HepG2 (cell line): ENCODE measurements at regions not wholly inside any gene's neighbourhood (a gene's known extent, or its start where the extent isn't known, plus 50 kb on each side); places are given as distances from the start of the nearest gene placed in this dataset.
"Not testable (repeated sequence)": the region's sequence is repeated elsewhere in the genome, so short reads cannot be mapped to it uniquely, and the experiment has no call there.

Experiments used
- POLR2A ChIP-seq, 2 experiments: IDR thresholded peaks; 2 replicates each; pipeline ENCODE4 v1.6.1; 2011; ENCODE audit warnings: low read depth in 2 of 2, low read length in 2 of 2, mild to moderate bottlenecking in 1 of 2, moderate library complexity in 1 of 2; ENCODE audit not compliant: insufficient read depth in 1 of 2
- TF ChIP-seq, protein P1 (sequence below): IDR thresholded peaks from 2 replicates; pipeline ENCODE4 v1.6.1; 2012; ENCODE audit warnings: low read length, improper control_type of control experiment

DNA sequence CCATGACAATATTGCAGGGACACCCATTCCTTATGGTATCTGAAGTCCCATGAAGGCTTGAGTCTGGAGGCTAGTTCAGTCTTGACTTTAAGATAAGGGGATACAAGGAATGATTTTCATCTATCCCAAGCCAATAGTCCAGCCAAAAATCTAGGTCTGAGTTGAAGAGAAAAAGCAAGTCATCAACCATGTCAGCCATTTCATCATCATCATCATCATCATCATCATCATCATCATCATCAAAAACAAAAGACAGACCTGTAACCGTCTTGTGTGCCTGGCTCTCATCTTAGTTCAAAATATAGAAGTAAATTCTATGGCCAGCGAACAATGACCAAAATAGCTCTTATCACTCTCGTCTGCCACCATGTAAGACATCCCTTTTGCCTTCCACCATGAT is 59.5 kb upstream of the FAM90A26 start:
- not testable (repeated sequence) for TF ChIP-seq POLR2A (IDR thresholded peaks at IDR 0.05; ENCODE audit: insufficient read depth in 1 of 2, low read depth in 2 of 2, low read length in 2 of 2)
- TF ChIP-seq, protein P1, sequence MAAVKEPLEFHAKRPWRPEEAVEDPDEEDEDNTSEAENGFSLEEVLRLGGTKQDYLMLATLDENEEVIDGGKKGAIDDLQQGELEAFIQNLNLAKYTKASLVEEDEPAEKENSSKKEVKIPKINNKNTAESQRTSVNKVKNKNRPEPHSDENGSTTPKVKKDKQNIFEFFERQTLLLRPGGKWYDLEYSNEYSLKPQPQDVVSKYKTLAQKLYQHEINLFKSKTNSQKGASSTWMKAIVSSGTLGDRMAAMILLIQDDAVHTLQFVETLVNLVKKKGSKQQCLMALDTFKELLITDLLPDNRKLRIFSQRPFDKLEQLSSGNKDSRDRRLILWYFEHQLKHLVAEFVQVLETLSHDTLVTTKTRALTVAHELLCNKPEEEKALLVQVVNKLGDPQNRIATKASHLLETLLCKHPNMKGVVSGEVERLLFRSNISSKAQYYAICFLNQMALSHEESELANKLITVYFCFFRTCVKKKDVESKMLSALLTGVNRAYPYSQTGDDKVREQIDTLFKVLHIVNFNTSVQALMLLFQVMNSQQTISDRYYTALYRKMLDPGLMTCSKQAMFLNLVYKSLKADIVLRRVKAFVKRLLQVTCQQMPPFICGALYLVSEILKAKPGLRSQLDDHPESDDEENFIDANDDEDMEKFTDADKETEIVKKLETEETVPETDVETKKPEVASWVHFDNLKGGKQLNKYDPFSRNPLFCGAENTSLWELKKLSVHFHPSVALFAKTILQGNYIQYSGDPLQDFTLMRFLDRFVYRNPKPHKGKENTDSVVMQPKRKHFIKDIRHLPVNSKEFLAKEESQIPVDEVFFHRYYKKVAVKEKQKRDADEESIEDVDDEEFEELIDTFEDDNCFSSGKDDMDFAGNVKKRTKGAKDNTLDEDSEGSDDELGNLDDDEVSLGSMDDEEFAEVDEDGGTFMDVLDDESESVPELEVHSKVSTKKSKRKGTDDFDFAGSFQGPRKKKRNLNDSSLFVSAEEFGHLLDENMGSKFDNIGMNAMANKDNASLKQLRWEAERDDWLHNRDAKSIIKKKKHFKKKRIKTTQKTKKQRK = not testable (repeated sequence)
